ENCODE measurements at regions not wholly inside any gene's neighbourhood (a gene's known extent, or its start where the extent isn't known, plus 50 kb on each side); places are given as distances from the start of the nearest gene placed in this dataset.

DNA sequence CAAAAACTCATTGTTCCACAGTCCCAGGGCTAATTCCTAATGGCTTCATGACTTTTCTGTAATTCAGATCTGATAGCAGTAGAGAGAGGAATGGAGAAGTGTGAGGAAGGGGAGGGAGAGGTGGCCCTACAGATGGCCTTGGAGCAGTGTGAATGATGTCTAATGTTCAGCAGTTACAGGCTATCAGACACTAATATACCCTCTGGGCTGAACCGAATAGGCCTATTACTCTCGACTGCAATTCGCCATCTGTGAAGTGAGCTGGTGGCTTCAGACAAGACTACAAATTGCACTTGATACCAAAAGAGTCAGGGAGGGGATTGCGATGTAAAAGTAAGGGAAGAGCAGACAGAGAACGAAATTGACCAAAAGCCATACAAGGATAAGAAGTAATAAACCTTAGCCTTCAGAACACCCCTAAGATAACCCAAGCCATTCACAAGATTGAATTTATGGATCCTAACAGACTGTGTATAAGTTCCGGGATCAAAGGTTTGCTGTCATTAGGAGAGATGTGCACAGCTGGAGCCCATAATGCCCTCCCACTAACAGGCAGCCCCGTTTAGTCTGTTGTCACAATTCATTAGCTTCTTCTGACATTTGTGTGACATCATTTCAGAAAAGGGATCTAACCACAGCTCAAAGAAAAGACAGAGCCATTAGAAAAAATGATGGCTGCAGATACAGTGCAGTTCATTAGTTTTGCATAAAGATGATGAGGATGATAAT is 642.4 kb upstream of the API5 start:
- TF ChIP-seq, protein P1, sequence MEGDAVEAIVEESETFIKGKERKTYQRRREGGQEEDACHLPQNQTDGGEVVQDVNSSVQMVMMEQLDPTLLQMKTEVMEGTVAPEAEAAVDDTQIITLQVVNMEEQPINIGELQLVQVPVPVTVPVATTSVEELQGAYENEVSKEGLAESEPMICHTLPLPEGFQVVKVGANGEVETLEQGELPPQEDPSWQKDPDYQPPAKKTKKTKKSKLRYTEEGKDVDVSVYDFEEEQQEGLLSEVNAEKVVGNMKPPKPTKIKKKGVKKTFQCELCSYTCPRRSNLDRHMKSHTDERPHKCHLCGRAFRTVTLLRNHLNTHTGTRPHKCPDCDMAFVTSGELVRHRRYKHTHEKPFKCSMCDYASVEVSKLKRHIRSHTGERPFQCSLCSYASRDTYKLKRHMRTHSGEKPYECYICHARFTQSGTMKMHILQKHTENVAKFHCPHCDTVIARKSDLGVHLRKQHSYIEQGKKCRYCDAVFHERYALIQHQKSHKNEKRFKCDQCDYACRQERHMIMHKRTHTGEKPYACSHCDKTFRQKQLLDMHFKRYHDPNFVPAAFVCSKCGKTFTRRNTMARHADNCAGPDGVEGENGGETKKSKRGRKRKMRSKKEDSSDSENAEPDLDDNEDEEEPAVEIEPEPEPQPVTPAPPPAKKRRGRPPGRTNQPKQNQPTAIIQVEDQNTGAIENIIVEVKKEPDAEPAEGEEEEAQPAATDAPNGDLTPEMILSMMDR (IDR thresholded peaks at IDR 0.05) = no peak
- TF ChIP-seq POLR2A (IDR thresholded peaks at IDR 0.05) (no peak), EP300 (IDR thresholded peaks at IDR 0.05; ENCODE audit: low read depth) (no peak)

Measured in transverse colon (tissue), 3 donors.